Left ventricle myocardium inferior (tissue), 1 donor: ENCODE measurements at regions not wholly inside any gene's neighbourhood (a gene's known extent, or its start where the extent isn't known, plus 50 kb on each side); places are given as distances from the start of the nearest gene placed in this dataset.

Source experiments
- DNase-seq: peaks from one replicate; pipeline ENCODE4 v3.0.0-alpha.2; 2020
- H3K27ac ChIP-seq: fragments of 200-600 bp; replicated peaks from 2 replicates; pipeline ENCODE4 v1.8.0; 2021
- H3K27me3 ChIP-seq: fragments of 200-600 bp; 2 replicates; pipeline ENCODE4 v1.8.0; 2021; ENCODE audit warnings: low read depth
- H3K36me3 ChIP-seq: fragments of 200-600 bp; 2 replicates; pipeline ENCODE4 v1.8.0; 2021
- H3K4me1 ChIP-seq: fragments of 200-600 bp; 2 replicates; pipeline ENCODE4 v1.8.0; 2021
- H3K4me3 ChIP-seq: fragments of 200-600 bp; 2 replicates; pipeline ENCODE4 v1.8.0; 2021; ENCODE audit warnings: mild to moderate bottlenecking, moderate library complexity
- H3K9me3 ChIP-seq: fragments of 200-600 bp; replicated peaks from 2 replicates; pipeline ENCODE4 v1.8.0; 2021
- intact Hi-C: fragments of 100-400 bp; cut with micrococcal nuclease; formaldehyde crosslinking; loops from one replicate; pipeline ENCODE4 v1.11.0; 2022
- TF ChIP-seq, protein P1 (sequence below): fragments of 200-600 bp; IDR thresholded peaks from 2 replicates; pipeline ENCODE4 v1.8.0; 2021; ENCODE audit warnings: antibody characterized with exemption, mild to moderate bottlenecking, borderline replicate concordance
- donor health status: DM: no; HTN: yes; CAD: no; lungs with severe emphysema.

DNA sequence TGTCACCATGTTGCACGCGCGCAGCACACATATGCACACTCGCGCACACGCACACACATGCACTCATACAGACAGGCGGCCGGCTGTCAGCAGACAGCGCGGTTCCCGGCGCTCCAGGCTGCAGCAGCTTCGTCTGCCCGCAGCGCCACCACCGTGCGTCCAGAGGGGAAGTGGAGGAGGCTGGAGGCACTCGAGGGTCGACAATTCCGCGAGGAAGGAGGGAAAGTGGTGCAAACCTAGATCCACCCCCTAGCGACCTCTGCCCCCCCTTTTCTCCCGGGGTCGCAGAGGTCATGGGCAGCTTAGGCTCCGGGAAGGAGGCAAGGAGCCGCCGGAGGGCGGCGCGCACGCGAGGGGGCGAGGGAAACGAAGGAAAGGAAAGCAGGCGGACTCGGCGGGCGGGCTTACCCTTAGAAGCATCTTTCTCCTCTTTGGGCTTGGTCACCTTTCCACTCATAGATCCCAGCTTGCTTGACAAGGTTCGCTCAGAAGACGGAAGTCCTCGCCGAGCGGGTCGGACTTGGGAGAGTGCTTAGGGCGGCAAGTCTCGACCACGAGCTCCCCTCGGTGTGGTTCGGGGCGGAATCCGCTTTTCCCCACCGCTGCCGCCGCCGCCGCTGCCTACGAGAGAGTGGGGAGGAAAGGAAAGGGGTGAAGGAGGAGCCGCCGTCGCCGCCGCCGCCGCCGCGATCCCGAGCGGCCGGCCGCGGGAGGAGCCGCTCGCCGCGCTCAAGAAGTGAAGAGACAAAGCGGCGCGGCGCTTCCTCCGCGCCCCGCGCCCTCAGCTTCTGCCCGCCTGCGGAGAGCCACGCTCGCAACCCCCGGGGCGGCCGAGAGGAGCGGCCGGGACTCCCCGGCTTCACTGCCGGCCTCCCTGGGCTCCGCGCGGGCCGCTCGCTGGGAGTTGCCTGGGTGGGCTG lies 326.6 kb upstream of the F9 start:
- DNase-seq: no peak
- H3K27me3 ChIP-seq: peaks cover 34% of the 10 kb centered on the region
- intact Hi-C loops: no loop called here

GRCh38 chrX:139202742-139203420 lies 327.7 kb upstream of the F9 start:
- TF ChIP-seq, protein P1, sequence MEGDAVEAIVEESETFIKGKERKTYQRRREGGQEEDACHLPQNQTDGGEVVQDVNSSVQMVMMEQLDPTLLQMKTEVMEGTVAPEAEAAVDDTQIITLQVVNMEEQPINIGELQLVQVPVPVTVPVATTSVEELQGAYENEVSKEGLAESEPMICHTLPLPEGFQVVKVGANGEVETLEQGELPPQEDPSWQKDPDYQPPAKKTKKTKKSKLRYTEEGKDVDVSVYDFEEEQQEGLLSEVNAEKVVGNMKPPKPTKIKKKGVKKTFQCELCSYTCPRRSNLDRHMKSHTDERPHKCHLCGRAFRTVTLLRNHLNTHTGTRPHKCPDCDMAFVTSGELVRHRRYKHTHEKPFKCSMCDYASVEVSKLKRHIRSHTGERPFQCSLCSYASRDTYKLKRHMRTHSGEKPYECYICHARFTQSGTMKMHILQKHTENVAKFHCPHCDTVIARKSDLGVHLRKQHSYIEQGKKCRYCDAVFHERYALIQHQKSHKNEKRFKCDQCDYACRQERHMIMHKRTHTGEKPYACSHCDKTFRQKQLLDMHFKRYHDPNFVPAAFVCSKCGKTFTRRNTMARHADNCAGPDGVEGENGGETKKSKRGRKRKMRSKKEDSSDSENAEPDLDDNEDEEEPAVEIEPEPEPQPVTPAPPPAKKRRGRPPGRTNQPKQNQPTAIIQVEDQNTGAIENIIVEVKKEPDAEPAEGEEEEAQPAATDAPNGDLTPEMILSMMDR: no peak
- H3K4me3 ChIP-seq: peak overlapping the region; percentile 65

More for the DNA sequence above, 326.6 kb upstream of the F9 start:
- no peaks in the 10 kb centered on the region for H3K9me3 ChIP-seq
- no peaks in the 10 kb centered on the region for H3K36me3 ChIP-seq
- TF ChIP-seq, protein P1: no peak
- H3K4me1 ChIP-seq: peaks cover 6% of the 10 kb centered on the region
- peak overlapping the region; percentile 65 for H3K4me3 ChIP-seq
- H3K27ac ChIP-seq: no peak overlapping the region

DNA sequence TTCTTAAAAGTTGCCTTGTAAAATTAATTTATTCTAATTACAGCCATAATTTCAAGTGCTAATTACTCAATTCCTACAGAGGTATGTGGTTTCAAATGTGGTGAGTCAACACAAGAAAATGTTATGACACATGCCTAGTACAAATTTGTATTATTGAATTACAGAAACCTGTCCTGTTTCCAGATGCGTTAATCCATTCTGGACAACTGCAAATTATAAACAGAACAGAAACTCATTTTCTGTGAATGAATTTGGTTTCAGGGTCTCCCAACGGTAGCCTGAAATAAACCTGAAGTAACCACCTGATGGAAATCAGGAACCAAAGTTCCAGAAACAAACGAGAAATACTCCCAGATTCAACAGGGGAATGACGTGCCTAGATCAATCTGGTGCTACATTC lies 328.6 kb upstream of the F9 start:
- H3K4me1 ChIP-seq: peaks cover 6% of the 10 kb centered on the region
- TF ChIP-seq, protein P1: no peak
- H3K9me3 ChIP-seq: no peaks in the 10 kb centered on the region
- no peak overlapping the region for H3K27ac ChIP-seq
- H3K4me3 ChIP-seq: no peak overlapping the region
- no peaks in the 10 kb centered on the region for H3K36me3 ChIP-seq
- DNase-seq: no peak
- intact Hi-C loops: no loop called here
- peaks cover 19% of the 10 kb centered on the region for H3K27me3 ChIP-seq

More at GRCh38 chrX:139202742-139203420, 327.7 kb upstream of the F9 start:
- Histone ChIP-seq H3K4me1 (peaks cover 6% of the 10 kb centered on the region), H3K36me3 (no peaks in the 10 kb centered on the region), H3K9me3 (no peaks in the 10 kb centered on the region), H3K27me3 (peaks cover 28% of the 10 kb centered on the region), H3K27ac (no peak overlapping the region)
- peak; percentile 10 for DNase-seq
- intact Hi-C loops: no loop called here

DNA sequence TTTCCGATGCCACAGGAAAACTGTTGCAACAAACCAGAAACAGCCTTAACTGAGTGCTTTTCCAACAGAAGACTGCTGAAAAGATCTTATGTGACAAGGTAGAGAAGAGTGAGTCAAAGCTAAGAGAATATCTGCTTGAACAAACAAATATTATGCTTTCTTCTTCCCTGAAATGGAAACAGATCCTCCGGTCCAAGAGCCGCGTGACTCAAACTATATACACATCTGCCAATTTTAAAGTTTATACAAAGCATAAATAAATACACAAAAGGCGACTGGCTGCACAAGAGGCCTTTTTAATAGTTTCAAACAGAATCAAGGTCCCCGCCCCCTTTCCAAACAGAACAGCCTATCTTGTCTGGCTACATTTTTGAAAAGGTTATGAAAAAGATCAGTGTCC lies 329.7 kb upstream of the F9 start:
- Histone ChIP-seq H3K9me3 (no peaks in the 10 kb centered on the region), H3K4me3 (no peak overlapping the region), H3K27ac (no peak overlapping the region), H3K27me3 (peaks cover 28% of the 10 kb centered on the region), H3K4me1 (peaks cover 6% of the 10 kb centered on the region), H3K36me3 (no peaks in the 10 kb centered on the region)
- TF ChIP-seq, protein P1: no peak
- no peak for DNase-seq
- intact Hi-C loops: no loop called here

DNA sequence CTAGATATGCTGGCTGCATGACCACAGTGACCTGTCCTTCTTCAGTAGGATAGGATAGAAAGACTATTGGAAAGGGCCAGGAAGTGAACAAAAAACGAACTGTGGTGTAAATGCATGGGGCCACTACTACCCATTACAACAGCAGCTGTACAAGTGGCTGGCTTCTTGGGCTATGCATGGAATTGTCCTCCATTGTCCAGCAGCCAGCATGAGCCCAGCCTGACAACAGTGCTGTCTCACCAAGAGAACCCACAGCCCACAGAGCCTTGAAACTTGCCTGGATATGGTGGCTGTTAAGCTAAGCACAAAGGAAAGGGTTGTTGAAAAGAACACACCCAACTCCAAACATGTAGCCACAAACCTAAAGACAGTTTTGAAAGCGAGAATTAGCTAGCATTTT lies 330.2 kb upstream of the F9 start:
- H3K4me1 ChIP-seq: peaks cover 6% of the 10 kb centered on the region
- no peak overlapping the region for H3K27ac ChIP-seq
- intact Hi-C loops: no loop called here
- H3K9me3 ChIP-seq: no peaks in the 10 kb centered on the region
- DNase-seq: no peak
- H3K36me3 ChIP-seq: no peaks in the 10 kb centered on the region
- TF ChIP-seq, protein P1: no peak
- H3K27me3 ChIP-seq: peaks cover 28% of the 10 kb centered on the region
- no peak overlapping the region for H3K4me3 ChIP-seq
